ENCODE measurements at regions not wholly inside any gene's neighbourhood (a gene's known extent, or its start where the extent isn't known, plus 50 kb on each side); places are given as distances from the start of the nearest gene placed in this dataset.

GRCh38 chr9:93862877-93863545 is 92.1 kb downstream of the BARX1 start:
- H3K23me2 ChIP-seq (ENCODE audit: low read depth, low read length) = no peaks in the 10 kb centered on the region
- no peak overlapping the region for H3K27ac ChIP-seq (ENCODE audit: low read depth, low read length)
- no peak overlapping the region for H2BK12ac ChIP-seq (ENCODE audit: low read depth, low read length)
- H3K9me3 ChIP-seq (ENCODE audit: insufficient read depth in 2 of 2, low read depth in 1 of 2, low read length in 1 of 2) = no peaks in the 10 kb centered on the region
- H4K91ac ChIP-seq (replicated peaks; ENCODE audit: insufficient read length, low read length) = no peak overlapping the region
- no peak for FAIRE-seq
- CTCF ChIA-PET (ENCODE audit: partially characterized antibody) = interaction anchor here (0.7 to 3.8 kb wide), 20 partner anchors 12 to 258 kb away, joined by 3 to 21 read pairs (median 5); no protein-coding TSS in a partner anchor
- no peak overlapping the region for H3K56ac ChIP-seq (replicated peaks; ENCODE audit: insufficient read length, low read depth, low read length)
- H3K79me2 ChIP-seq (ENCODE audit: control insufficient read depth in 1 of 2, insufficient read depth in 2 of 2, low read length in 2 of 2) = no peaks in the 10 kb centered on the region
- no peak overlapping the region for H3K4me3 ChIP-seq (ENCODE audit: extremely low read depth in 1 of 4, insufficient read depth in 2 of 4, low read depth in 3 of 4, low read length in 4 of 4)
- H2AK5ac ChIP-seq (ENCODE audit: low read depth, low read length) = no peak overlapping the region
- no peak overlapping the region for H2BK120ac ChIP-seq (replicated peaks; ENCODE audit: low read depth, low read length)
- H4K5ac ChIP-seq (ENCODE audit: insufficient read length, low read depth, low read length) = no peak overlapping the region
- H3K9ac ChIP-seq (replicated peaks in 1 of 4; ENCODE audit: extremely low read depth in 1 of 4, low read depth in 3 of 4, low read length in 3 of 4) = no peak overlapping the region
- H3K36me3 ChIP-seq (ENCODE audit: control insufficient read depth in 2 of 4, insufficient read depth in 4 of 4, low read length in 3 of 4) = no peaks in the 10 kb centered on the region
- no peak overlapping the region for H3K14ac ChIP-seq (ENCODE audit: insufficient read length)
- H3K18ac ChIP-seq (ENCODE audit: extremely low read depth, low read length) = no peak overlapping the region
- H2BK15ac ChIP-seq (ENCODE audit: low read length) = no peak overlapping the region
- H2BK20ac ChIP-seq (ENCODE audit: low read length) = no peak overlapping the region
- no peaks in the 10 kb centered on the region for H4K20me1 ChIP-seq (replicated peaks in 1 of 2; ENCODE audit: control insufficient read depth in 1 of 2, insufficient read depth in 2 of 2, low read length in 2 of 2)
- no peak overlapping the region for H4K8ac ChIP-seq (ENCODE audit: extremely low read depth, insufficient read depth, low read length)
- 92% methylated on average over 6 of the region's 7 CpGs; no CpG with 5 or more reads in 1 of the 2 experiments for WGBS, 2 experiments (ENCODE audit: extremely low coverage in 1 of 2, insufficient coverage in 1 of 2, insufficient read length in 1 of 2, insufficient replicate concordance in 2 of 2, low coverage in 1 of 2, low lambda C conversion rate in 2 of 2, missing lambda C conversion rate in 1 of 2)
- no peaks in the 10 kb centered on the region for H3K79me1 ChIP-seq (ENCODE audit: low read depth, low read length)
- no peak overlapping the region for H3K4me2 ChIP-seq (ENCODE audit: insufficient read depth in 1 of 2, low read depth in 2 of 2, low read length in 2 of 2)
- H3K23ac ChIP-seq (ENCODE audit: insufficient read length) = no peak overlapping the region
- POLR2A ChIA-PET (ENCODE audit: partially characterized antibody) = no interaction called here
- no peak for DNase-seq (ENCODE audit: low read depth in 1 of 2, low spot score in 2 of 2)
- H2BK5ac ChIP-seq (ENCODE audit: low read depth, low read length) = no peak overlapping the region
- no peaks in the 10 kb centered on the region; a peak in 2 of 7 replicates for H3K27me3 ChIP-seq (replicated peaks in 1 of 4; ENCODE audit: control insufficient read depth in 3 of 4, extremely low read depth in 1 of 4, insufficient read depth in 3 of 4, low read length in 3 of 4)
- peaks cover 0 to 8% (median 4%) of the 10 kb centered on the region in 4 experiments; a peak in 4 of 7 replicates for H3K4me1 ChIP-seq (replicated peaks in 1 of 4; ENCODE audit: control insufficient read depth in 3 of 4, insufficient read depth in 4 of 4, low read length in 3 of 4)
- no peak overlapping the region for H2AFZ ChIP-seq (ENCODE audit: low read length)
- no peak overlapping the region for H3K4ac ChIP-seq (replicated peaks; ENCODE audit: insufficient read length, low read depth, low read length)
- TF ChIP-seq SUZ12 (IDR thresholded peaks at IDR 0.05; ENCODE audit: low read length) = no peak
- no peak for TF ChIP-seq SIRT6 (IDR thresholded peaks at IDR 0.05; ENCODE audit: low read length)
- no peak for TF ChIP-seq RAD21 (IDR thresholded peaks at IDR 0.05 in 1 of 2, conservative IDR thresholded peaks at IDR 0.05 in 1 of 2; ENCODE audit: low read depth in 2 of 2, low read length in 2 of 2)
- TF ChIP-seq EGR1 (IDR thresholded peaks at IDR 0.05; ENCODE audit: borderline replicate concordance, low read depth, low read length) = no peak
- no peak for TF ChIP-seq SP4 (IDR thresholded peaks at IDR 0.05; ENCODE audit: low read length)
- TF ChIP-seq KDM1A (IDR thresholded peaks at IDR 0.05; ENCODE audit: borderline replicate concordance, low read length) = no peak
- TF ChIP-seq CTCF (IDR thresholded peaks at IDR 0.05; ENCODE audit: control extremely low read depth in 1 of 3, insufficient read depth in 1 of 3, low read depth in 1 of 3, low read length in 3 of 3) = no peak
- no peak for TF ChIP-seq YY1 (IDR thresholded peaks at IDR 0.05; ENCODE audit: low read depth, low read length)
- no peak for TF ChIP-seq GTF2F1 (IDR thresholded peaks at IDR 0.05; ENCODE audit: borderline replicate concordance, low read depth, low read length)
- no peak for TF ChIP-seq POU5F1 (IDR thresholded peaks at IDR 0.05; ENCODE audit: low read depth, low read length)
